Fibroblast of lung (primary cell): ENCODE measurements at regions not wholly inside any gene's neighbourhood (a gene's known extent, or its start where the extent isn't known, plus 50 kb on each side); places are given as distances from the start of the nearest gene placed in this dataset.

Experiments used
- DNase-seq, 2 donors: peaks; one replicate each; pipeline versions ENCODE4 v3.0.0 to v3.0.0-alpha.2; 2010; ENCODE audit warnings: low read depth in 2 of 2
- H2AFZ ChIP-seq: 2 replicates; pipeline ENCODE4 v1.5.1; 2012; ENCODE audit warnings: low read length, control low read depth, inconsistent platforms
- H3K27ac ChIP-seq: 2 replicates; pipeline ENCODE4 v1.5.1; 2011; ENCODE audit warnings: low read length, control low read depth; ENCODE audit not compliant: insufficient read depth
- H3K27me3 ChIP-seq: 2 replicates; pipeline ENCODE4 v1.5.1; 2011; ENCODE audit warnings: mild to moderate bottlenecking, low read length; ENCODE audit not compliant: control insufficient read depth, insufficient read depth
- H3K36me3 ChIP-seq: 2 replicates; pipeline ENCODE4 v1.5.1; 2011; ENCODE audit warnings: low read length; ENCODE audit not compliant: control insufficient read depth, insufficient read depth
- H3K4me1 ChIP-seq: 2 replicates; pipeline ENCODE4 v1.5.1; 2011; ENCODE audit warnings: low read length; ENCODE audit not compliant: control insufficient read depth, insufficient read depth; ENCODE audit errors: extremely low read depth
- H3K4me2 ChIP-seq: 2 replicates; pipeline ENCODE4 v1.5.1; 2011; ENCODE audit warnings: low read length, control low read depth; ENCODE audit not compliant: insufficient read depth; ENCODE audit errors: extremely low read depth
- H3K4me3 ChIP-seq, 4 experiments: fragments of 200-600 bp in 1 of 4; sonication (generic) in 1 of 4; replicated peaks in 1 of 4; 2 replicates each; pipeline ENCODE4 v1.5.1; 2011 to 2016; ENCODE audit warnings: low read length in 4 of 4, low read depth in 3 of 4, mild to moderate bottlenecking in 3 of 4, control low read depth in 2 of 4, inconsistent platforms in 1 of 4, mixed read lengths in 1 of 4; ENCODE audit not compliant: insufficient read depth in 1 of 4; ENCODE audit errors: control extremely low read depth in 1 of 4
- H3K79me2 ChIP-seq: 2 replicates; pipeline ENCODE4 v1.5.1; 2012; ENCODE audit warnings: mild to moderate bottlenecking, low read length, inconsistent platforms; ENCODE audit not compliant: control insufficient read depth, insufficient read depth
- H3K9ac ChIP-seq: 2 replicates; pipeline ENCODE4 v1.5.1; 2011; ENCODE audit warnings: mild to moderate bottlenecking, low read length, control low read depth; ENCODE audit not compliant: insufficient read depth
- H3K9me3 ChIP-seq: 2 replicates; pipeline ENCODE4 v1.5.1; 2012; ENCODE audit warnings: low read depth, low read length; ENCODE audit not compliant: control insufficient read depth, insufficient read depth
- H4K20me1 ChIP-seq: 2 replicates; pipeline ENCODE4 v1.5.1; 2011; ENCODE audit warnings: low read length; ENCODE audit not compliant: control insufficient read depth, insufficient read depth; ENCODE audit errors: extremely low read depth
- CTCF ChIP-seq, 2 donors: IDR thresholded peaks in 1 of 2; conservative IDR thresholded peaks in 1 of 2; 1 replicate in 1 of 2; 2 replicates in 1 of 2; pipeline ENCODE4 v1.5.1; 2011 to 2012; ENCODE audit warnings: low read length in 2 of 2, control low read depth in 1 of 2, inconsistent platforms in 1 of 2, low read depth in 1 of 2, mild to moderate bottlenecking in 1 of 2
- EZH2 ChIP-seq: IDR thresholded peaks from 2 replicates; pipeline ENCODE4 v1.5.1; 2012; ENCODE audit warnings: low read length, control low read depth, mild to moderate bottlenecking; ENCODE audit errors: missing control alignments

GRCh38 chr21:16330908-16331268, 601.1 kb downstream of the USP25 start:
- Histone ChIP-seq H3K4me1 (no peaks in the 10 kb centered on the region), H4K20me1 (no peaks in the 10 kb centered on the region), H3K27me3 (no peaks in the 10 kb centered on the region), H3K9me3 (no peaks in the 10 kb centered on the region), H3K27ac (no peak overlapping the region), H3K36me3 (no peaks in the 10 kb centered on the region), H3K4me2 (no peak overlapping the region), H3K79me2 (no peaks in the 10 kb centered on the region), H2AFZ (no peak overlapping the region), H3K9ac (no peak overlapping the region), H3K4me3 (no peak overlapping the region)
- TF ChIP-seq CTCF (conservative IDR thresholded peaks at IDR 0.05 in 1 of 2, IDR thresholded peaks at IDR 0.05 in 1 of 2; ENCODE audit: low read depth in 1 of 2, low read length in 2 of 2) (no peak), EZH2 (no peak)
- no peak for DNase-seq

GRCh38 chr21:16337266-16337665, 607.5 kb downstream of the USP25 start:
- no peaks in the 10 kb centered on the region for H3K36me3 ChIP-seq
- no peak overlapping the region for H3K9ac ChIP-seq
- H2AFZ ChIP-seq, result no peak overlapping the region
- no peaks in the 10 kb centered on the region for H3K27me3 ChIP-seq
- H3K4me1 ChIP-seq, result no peaks in the 10 kb centered on the region
- no peak for DNase-seq
- no peaks in the 10 kb centered on the region for H3K79me2 ChIP-seq
- no peak overlapping the region for H3K27ac ChIP-seq
- no peaks in the 10 kb centered on the region for H3K9me3 ChIP-seq
- H3K4me2 ChIP-seq, result no peak overlapping the region
- no peaks in the 10 kb centered on the region for H4K20me1 ChIP-seq
- no peak for TF ChIP-seq EZH2
- no peak for TF ChIP-seq CTCF (conservative IDR thresholded peaks at IDR 0.05 in 1 of 2, IDR thresholded peaks at IDR 0.05 in 1 of 2; ENCODE audit: low read depth in 1 of 2, low read length in 2 of 2)
- no peak overlapping the region for H3K4me3 ChIP-seq

- Histone ChIP-seq H4K20me1 (no peaks in the 10 kb centered on the region), H3K4me1 (no peaks in the 10 kb centered on the region), H3K79me2 (no peaks in the 10 kb centered on the region), H3K9me3 (no peaks in the 10 kb centered on the region), H3K4me2 (no peak overlapping the region), H3K9ac (no peak overlapping the region), H3K36me3 (no peaks in the 10 kb centered on the region), H3K27ac (no peak overlapping the region), H3K4me3 (no peak overlapping the region), H3K27me3 (no peaks in the 10 kb centered on the region), H2AFZ (no peak overlapping the region)
- TF ChIP-seq CTCF (conservative IDR thresholded peaks at IDR 0.05 in 1 of 2, IDR thresholded peaks at IDR 0.05 in 1 of 2; ENCODE audit: low read depth in 1 of 2, low read length in 2 of 2) (no peak), EZH2 (no peak)
- DNase-seq, result no peak
Measured at GRCh38 chr21:16342932-16343331, 613.1 kb downstream of the USP25 start.
